ENCODE measurements at regions not wholly inside any gene's neighbourhood (a gene's known extent, or its start where the extent isn't known, plus 50 kb on each side); places are given as distances from the start of the nearest gene placed in this dataset.

- DNase-seq: no peak
Measured at GRCh38 chr12:93015871-93016751, 87.0 kb upstream of the EEA1 start.

DNA sequence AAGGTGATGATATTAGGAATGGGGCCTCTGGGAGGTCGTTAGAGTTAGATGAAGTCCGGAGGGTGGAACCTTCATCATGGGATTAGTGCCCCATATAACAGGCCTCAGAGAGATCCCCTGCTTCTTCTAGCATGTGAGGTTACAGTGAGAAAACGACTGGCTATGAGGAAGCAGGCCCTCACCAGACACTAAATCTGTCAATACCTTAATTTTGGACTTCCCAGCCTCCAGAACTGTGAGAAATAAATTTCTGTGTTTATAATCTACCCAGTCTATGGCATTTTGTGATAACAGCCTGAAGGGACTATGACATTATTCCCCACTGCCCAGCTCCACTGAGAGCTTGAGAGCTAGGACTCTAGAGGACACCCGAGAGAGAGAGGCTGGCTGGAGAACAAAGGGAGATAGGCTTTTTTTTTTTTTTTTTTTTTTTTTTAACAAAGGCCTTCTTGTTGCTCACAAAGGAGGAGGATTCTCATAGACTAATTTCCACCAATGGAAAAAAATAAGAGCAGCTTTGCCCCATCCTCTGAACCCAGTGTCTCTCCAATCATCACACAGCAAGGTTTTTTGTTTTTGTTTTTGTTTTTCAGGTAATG is 87.8 kb upstream of the EEA1 start:
- no peak for DNase-seq

GRCh38 chr12:93018610-93019009 is 89.5 kb upstream of the EEA1 start:
- no peak for DNase-seq

DNA sequence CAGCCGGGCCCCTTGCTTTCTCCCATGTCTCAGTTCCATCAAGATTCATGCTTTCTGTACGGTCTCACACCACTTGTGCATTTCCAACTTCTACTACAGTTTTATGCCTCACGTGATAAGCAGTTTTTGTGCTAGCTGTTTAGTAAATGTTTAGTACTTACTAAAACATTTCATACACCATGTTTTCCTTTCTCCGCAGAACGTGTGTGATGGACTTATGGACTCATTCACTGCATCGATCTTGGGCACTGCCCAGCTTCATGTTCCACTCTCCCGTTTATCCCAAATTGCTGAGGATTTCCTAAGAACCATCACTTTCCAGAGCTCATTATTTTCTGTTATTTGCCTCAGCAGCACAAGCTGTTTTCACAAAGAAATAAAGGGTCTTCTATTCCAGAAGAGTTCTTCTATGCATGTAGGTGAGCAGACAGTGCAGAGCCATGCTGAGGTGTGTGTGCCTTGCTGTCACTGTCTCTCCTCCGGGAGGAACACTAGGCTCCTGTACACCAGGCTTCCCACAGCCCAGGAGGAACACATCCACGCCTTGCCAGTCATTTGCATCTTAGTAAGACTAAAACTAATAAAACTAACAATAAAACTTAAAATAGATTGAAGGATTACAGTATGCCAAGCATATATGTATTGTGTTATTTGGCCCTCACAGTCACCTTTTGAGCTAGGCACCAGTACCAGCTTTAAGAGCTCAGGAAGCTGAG is 90.3 kb upstream of the EEA1 start:
- DNase-seq: no peak

DNA sequence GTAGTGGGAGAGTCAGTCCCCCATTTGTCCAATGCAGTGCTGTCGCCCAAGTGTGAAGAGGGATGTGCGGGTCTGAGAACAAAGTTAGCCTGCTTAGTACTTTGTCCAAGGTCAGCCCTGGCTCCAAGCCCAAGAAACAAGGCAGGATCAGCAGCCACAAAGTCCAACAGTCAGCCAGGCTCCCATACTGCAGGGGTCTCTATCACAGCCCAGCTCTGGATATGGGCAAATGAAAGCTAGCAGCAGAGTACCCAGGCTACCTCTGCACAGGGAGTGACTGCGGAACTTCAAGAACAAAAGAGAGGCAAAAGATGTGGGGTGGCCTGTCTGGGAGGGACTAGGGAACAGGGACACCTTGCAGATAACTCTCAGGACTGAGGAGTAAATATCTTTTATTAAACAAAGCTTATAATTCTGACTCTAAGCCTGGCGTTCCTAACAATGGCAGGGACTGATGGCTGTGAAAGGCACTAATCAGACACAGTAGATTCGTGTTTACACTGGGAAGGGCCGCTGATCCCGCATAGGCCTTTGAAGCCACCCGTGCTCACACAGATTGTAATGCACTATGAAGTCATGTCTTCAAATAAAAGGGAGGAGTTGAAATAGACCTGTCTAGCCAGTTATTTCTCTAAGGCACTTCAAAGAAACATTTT is 91.0 kb upstream of the EEA1 start:
- no peak for DNase-seq

DNA sequence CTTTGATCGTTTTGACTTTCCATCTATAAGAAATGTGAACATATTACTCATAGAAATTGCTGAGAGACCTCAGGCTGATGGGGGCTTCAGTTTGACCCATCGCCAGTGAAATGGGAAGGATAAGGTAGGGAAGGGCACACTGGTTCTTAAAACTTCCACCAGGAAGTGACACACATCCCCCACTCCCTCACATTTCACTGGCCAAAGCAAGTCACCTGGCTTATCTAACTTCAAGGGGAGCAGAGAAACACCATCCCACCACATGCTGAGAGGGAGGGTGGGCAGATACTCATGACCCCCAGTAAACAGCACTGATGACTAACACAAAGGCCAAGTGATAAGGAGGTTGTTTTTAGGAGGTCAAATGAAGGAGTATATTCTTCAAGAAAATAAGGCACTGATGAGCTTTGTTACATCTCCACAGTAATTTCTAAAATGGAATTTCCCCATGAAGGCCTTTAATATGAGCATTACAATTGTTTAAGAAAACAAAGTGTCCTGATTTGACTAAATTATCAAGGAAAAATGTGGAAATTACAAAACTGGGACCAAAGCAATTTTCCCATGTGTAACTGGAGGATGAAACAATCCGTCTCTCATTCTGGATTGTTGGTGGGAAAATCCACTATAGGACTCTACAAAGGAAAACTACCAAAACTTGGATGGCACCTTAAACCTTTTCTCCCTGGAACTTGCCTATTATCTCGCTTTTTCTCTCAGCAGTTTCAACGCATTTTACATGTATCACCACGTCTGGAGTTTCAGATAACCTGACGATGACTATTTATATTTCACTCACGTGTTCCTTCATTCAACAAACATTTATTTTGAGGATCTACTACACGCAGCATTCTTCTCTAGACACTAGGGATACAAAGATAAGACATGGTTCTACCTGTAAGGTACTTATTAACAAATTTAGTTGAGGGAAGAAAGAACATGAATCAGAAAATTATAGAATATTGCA is 91.8 kb upstream of the EEA1 start:
- DNase-seq: no peak

DNA sequence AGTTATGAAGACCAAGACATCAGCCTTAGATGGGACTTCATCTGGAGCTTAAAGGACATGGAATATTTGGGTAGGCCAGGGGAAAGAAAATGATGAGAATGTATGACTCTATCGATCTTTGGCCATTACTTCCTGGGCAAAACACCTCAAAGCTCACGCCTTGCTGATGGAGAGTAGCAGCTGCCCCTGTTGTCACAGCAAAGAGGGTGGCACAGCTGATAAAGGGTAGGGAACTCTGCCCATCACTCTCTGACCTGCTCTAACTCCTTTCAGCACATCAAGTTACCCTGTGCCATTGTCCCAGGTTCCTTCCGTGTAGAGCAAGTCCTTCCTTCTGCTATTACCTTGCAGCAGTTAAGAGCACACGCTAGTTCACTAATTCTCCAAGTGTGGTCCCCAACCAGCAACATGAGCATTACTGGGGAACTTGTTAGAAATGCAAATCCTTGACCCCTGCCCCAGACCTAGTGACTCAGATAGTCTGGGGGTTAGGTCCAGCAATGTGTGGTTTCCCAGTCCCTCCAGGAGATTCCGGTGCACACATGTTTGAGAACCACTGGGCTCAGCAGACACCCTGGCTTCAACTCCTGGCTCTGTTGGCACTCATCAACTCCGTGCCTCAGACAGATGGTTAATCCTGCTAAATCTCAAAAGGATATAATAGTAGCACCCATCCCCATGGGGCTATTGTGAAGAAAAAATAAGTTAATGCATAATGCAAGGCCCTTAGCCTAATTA is 93.7 kb upstream of the EEA1 start:
- DNase-seq: no peak

DNA sequence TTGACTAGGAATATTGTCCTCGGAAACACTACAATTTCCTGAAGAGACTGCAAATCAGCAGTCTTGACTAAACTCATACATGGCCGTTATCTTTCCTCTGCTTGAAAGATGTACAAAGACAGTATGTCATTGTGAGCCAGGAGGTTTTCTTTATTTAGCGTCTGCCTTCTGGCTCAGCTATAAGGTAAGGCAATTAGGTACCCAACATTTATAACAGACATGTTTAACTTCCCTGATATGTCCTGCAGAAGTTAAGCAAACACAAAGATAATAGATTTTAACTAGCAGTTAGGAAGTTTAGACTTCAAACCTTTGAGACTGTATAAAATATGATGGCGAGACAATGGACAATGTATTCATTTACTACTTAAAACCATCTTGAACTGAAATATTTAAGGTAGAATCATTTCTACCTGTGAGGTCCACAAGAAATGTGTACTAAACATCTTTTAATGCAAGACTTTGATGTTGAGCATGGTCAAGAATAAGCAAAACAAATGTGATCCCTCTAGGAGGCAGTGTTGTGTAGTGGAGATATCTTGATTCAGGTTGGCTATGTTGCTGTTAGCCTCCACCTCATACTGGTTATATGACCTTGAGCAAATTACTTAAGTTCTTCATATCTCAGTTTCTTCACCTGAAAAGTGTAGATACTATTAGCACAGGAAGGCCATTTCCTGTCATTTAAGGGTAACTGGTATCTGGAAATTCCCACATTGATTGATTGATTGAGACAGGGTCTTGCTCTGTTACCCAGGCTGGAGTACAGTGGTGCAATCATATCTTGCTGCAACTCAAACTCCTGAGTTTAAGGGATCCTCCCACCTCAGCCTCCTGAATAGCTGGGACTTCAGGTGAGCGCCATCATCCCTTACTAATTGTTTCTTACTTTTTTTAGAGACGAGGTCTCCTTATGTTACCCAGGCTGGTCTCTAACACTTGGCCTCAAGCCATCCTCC is 96.3 kb upstream of the EEA1 start:
- no peak for DNase-seq

- DNase-seq: no peak
Measured at GRCh38 chr12:93027041-93027440, 97.9 kb upstream of the EEA1 start.

DNA sequence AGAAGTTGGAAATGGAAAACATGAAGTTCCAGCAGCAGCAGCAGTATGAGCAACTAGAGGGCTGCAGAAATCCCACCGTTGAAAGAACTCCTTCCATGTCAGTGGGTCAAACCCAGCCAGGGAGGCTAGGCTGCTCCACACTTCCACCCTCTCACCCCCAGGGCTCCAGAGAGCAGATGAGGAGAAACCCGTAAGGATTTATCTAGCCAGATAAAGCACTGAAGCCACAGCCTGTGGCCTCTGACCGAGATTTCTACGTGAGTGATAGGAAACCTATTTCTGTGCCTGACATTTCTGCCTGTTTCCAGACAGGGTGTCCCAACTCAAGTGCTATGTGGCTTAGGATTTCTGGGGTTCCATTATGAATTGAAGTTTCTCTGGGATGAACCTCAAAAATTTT is 100.0 kb upstream of the EEA1 start:
- no peak for DNase-seq

DNA sequence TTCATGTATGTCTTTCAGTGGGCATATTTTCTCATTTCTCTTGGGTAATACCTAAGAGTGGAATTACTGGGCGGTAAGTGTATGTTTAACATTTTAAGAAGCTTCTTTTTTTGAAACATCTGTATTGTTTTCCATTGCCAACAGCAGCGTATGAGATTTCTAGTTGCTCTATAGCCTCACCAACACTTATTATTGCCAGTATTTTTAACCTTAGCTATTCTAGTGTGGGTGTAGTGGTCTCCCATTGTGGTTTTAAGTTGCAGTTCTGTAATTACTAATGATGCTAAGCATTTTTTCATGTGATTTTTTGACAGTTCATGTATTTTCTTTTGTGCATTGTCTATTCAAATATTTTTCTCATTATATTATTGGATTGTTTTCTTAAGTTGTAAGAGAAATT is 101.9 kb upstream of the EEA1 start:
- no peak for DNase-seq

DNA sequence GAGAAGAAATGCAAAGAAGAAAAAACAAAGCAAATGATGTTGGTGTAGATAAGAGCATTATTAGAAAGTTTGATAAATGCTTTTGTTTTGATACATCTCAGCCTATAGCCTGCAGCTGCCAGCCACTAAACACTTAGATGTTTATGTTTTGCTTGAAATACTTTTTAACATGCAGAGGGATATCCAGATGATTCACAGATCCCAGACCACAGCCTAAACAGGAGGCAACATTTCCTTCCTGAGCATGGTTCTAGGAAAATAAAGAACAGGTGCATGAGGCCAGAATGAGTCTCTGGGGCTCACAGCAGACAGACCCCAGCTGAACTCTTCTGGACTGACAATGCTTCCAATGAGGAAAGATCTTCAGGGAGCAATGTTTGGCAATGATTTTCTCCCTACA is 103.7 kb upstream of the EEA1 start:
- no peak for DNase-seq

DNA sequence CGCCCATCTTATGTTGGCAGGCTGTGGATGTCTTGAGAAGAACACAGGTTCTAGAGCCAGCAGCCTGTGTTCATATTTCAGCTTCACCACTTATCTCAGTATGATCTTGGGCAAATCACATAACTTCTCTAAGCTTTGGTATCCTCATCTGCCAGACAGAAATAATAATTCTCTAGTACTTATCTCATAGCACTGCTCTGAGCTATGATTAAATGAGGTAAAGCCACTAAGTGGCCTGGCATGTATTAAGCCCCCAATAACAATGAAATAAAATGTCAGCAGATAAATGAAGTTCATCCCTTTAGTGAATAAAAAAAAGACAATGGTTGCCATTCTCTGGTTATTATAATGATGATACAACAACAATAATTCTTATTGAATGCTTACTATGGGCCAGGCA is 104.9 kb upstream of the EEA1 start:
- no peak for DNase-seq

DNA sequence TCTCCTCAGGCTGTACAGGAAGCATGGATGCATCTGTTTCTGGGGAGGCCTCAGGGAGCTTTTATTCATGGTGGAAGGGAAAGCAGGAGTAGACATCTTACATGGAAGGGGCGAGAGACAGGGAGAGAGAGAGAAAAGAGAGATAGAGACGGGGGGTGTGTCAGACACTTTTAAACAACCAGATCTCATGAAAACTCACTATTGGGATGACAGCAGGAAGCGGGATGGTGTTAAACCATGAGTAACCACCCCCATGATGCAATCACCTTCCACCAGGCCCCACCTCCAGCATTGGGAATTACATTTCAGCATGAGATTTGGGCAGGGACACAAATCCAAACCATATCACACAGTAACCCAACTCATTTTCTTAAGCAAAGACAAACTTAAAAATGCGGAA is 110.0 kb upstream of the EEA1 start:
- DNase-seq: no peak

GRCh38 chr12:93039930-93040329 is 110.8 kb upstream of the EEA1 start:
- no peak for DNase-seq

- DNase-seq: no peak
Measured at GRCh38 chr12:93040367-93040766, 111.3 kb upstream of the EEA1 start.

DNA sequence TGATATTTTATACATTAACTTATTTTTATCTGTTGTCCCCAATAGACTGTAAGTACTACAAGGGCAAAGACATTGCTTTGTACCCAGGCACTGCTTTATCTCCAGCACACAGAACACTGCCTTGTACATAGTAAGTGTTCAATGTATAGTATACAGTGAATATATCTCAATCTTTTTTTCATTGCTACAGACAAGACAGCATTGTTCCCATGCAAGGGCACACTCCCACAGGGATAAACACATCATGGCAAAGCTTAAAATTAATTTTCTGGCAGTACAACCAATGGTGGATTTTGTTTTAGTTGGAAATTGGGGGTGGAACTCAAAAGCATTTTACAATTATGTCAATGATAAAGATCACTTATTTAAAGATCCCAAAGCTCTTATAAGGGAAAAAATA is 112.3 kb upstream of the EEA1 start:
- DNase-seq: no peak

DNA sequence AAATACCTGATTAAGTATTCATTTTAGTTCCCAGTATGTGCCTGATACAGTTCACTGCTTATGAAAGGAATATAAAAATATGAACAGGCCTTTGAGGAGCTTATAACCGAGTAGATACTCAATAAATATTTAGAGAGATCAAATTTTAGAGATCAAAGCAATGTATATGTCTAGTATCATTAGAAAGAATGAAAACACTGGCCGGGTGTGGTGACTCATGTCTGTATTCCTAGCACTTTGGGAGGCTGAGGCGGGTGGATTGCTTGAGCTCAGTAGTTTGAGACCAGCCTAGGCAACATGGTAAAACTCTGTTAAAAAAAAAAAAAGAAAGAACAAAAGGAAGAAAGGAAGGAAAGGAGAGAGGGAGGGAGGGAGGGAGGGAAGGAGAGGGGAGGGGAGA is 113.2 kb upstream of the EEA1 start:
- no peak for DNase-seq

DNA sequence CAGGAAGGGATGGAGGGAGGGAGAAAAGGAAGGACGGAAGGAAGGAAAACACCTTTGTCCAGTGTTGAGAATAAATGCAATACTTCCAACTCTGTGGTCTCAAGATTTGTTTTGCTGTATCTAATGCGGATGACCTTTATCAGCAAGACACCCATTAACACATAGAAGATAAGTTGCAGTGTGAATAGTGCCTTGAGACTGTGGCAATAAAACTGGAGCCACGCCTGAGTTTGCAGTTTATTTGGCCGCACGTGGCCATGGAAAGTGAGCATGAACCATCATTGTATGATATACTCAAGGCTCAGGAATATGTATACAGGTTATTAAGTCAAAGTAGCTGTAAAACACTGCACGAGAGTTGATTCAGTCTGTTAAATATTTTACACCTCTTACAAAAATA is 113.6 kb upstream of the EEA1 start:
- DNase-seq: no peak

DNA sequence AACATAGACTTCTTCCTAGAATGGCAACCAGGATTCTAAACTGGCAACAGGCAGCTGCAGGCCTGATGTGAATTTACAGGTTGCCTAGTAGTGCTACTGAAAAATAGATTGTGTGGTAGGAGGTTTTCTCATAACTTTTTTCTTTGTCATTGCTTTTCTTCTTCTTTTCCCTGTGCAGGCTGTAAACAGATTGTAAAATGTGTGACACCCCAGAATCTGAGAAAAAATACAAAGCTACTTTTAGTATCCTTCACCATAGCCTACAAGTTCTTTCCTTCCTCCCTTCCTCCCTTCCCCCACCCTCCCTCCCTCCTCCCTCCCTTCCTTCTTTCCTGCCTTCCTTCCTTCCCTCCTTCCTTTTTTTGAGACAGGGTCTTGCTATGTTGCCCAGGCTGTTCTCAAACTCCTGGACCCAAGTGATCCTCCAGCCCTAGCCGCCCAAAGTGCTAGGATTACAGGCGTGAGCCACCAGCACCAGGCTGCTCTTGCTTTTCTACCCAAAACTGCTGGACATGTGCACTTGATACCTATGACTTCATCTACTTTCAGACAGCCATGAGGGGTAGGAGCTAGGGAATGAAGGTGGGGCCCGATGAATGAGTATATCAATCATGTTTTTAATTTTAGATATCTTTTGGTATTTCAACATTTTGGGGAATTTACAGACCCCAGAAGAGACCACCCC is 114.2 kb upstream of the EEA1 start:
- DNase-seq: no peak
